ENCODE measurements at regions not wholly inside any gene's neighbourhood (a gene's known extent, or its start where the extent isn't known, plus 50 kb on each side); places are given as distances from the start of the nearest gene placed in this dataset.

GRCh38 chr9:134526584-134527477 is 114.8 kb upstream of the COL5A1 start:
- H3K36me3 ChIP-seq (ENCODE audit: insufficient read depth, low read length), result no peaks in the 10 kb centered on the region
- H3K79me2 ChIP-seq (replicated peaks; ENCODE audit: insufficient read depth, low read length), result no peaks in the 10 kb centered on the region
- H4K20me1 ChIP-seq (ENCODE audit: insufficient read depth), result no peaks in the 10 kb centered on the region
- H3K9me2 ChIP-seq (ENCODE audit: insufficient read depth, low read length), result no peaks in the 10 kb centered on the region
- TF ChIP-seq TAF1 (IDR thresholded peaks at IDR 0.05; ENCODE audit: low read depth) (no peak), POLR2AphosphoS5 (IDR thresholded peaks at IDR 0.05) (no peak), REST (IDR thresholded peaks at IDR 0.05; ENCODE audit: borderline replicate concordance) (no peak), RAD21 (conservative IDR thresholded peaks at IDR 0.05) (no peak), EZH2 (IDR thresholded peaks at IDR 0.05; ENCODE audit: borderline replicate concordance, insufficient read depth, low read length, poor library complexity, severe bottlenecking) (no peak), CTCF (IDR thresholded peaks at IDR 0.05; ENCODE audit: poor library complexity, severe bottlenecking) (no peak), SMC3 (conservative IDR thresholded peaks at IDR 0.05; ENCODE audit: poor library complexity) (no peak)
- H3K9me3 ChIP-seq (ENCODE audit: low read length), result peaks cover 7% of the 10 kb centered on the region
- H3K27ac ChIP-seq (ENCODE audit: low read length), result no peak overlapping the region
- H3F3A ChIP-seq (ENCODE audit: insufficient read depth, low read length, poor library complexity, severe bottlenecking), result no peaks in the 10 kb centered on the region
- no peaks in the 10 kb centered on the region for H3K27me3 ChIP-seq (ENCODE audit: insufficient read depth, low read depth, low read length)
- H2AFZ ChIP-seq (ENCODE audit: low read depth, low read length), result no peak overlapping the region
- H3K4me3 ChIP-seq (ENCODE audit: low read length), result no peak overlapping the region
- no peak overlapping the region for H3K4me2 ChIP-seq (ENCODE audit: low read length)
- no peak overlapping the region for H3K9ac ChIP-seq (ENCODE audit: low read length)

- TF ChIP-seq TAF1 (IDR thresholded peaks at IDR 0.05; ENCODE audit: low read depth) (no peak), CTCF (IDR thresholded peaks at IDR 0.05; ENCODE audit: poor library complexity, severe bottlenecking) (no peak), REST (IDR thresholded peaks at IDR 0.05; ENCODE audit: borderline replicate concordance) (no peak), SMC3 (conservative IDR thresholded peaks at IDR 0.05; ENCODE audit: poor library complexity) (no peak), MXI1 (conservative IDR thresholded peaks at IDR 0.05; ENCODE audit: poor library complexity, severe bottlenecking) (no peak), POLR2AphosphoS5 (IDR thresholded peaks at IDR 0.05) (no peak), RAD21 (conservative IDR thresholded peaks at IDR 0.05) (no peak), EZH2 (IDR thresholded peaks at IDR 0.05; ENCODE audit: borderline replicate concordance, insufficient read depth, low read length, poor library complexity, severe bottlenecking) (no peak), EP300 (conservative IDR thresholded peaks at IDR 0.05; ENCODE audit: poor library complexity, severe bottlenecking) (no peak)
- Histone ChIP-seq H3F3A (ENCODE audit: insufficient read depth, low read length, poor library complexity, severe bottlenecking) (no peaks in the 10 kb centered on the region), H3K9ac (ENCODE audit: low read length) (no peak overlapping the region), H3K27ac (ENCODE audit: low read length) (no peak overlapping the region), H3K4me3 (ENCODE audit: low read length) (no peak overlapping the region), H2AFZ (ENCODE audit: low read depth, low read length) (no peak overlapping the region), H3K36me3 (ENCODE audit: insufficient read depth, low read length) (no peaks in the 10 kb centered on the region), H3K79me2 (replicated peaks; ENCODE audit: insufficient read depth, low read length) (no peaks in the 10 kb centered on the region), H3K4me2 (ENCODE audit: low read length) (no peak overlapping the region), H3K9me3 (ENCODE audit: low read length) (peaks cover 7% of the 10 kb centered on the region), H4K20me1 (ENCODE audit: insufficient read depth) (no peaks in the 10 kb centered on the region), H3K9me2 (ENCODE audit: insufficient read depth, low read length) (no peaks in the 10 kb centered on the region), H3K27me3 (ENCODE audit: insufficient read depth, low read depth, low read length) (no peaks in the 10 kb centered on the region)
Measured at GRCh38 chr9:134530724-134531123, 110.9 kb upstream of the COL5A1 start.
